ENCODE measurements at regions not wholly inside any gene's neighbourhood (a gene's known extent, or its start where the extent isn't known, plus 50 kb on each side); places are given as distances from the start of the nearest gene placed in this dataset.

DNA sequence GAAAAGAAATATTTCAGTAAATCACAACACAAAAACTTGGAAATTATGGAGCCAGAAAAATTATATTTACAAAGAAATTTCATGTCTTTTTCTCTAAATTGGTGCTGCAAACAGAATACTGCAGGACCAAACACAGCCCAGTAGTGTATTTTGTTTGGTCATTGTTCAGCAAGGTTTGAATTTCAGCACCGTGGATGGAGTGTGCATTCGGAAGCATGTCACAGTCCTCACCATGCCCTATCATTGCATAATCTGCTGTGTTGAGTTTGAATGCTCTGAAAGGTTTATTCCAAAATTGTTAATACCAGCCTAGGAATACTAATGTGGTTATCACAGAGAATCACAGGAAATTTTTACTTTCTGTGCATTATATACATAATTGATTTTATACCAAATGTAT lies 296.7 kb downstream of the METTL4 start:
- Histone ChIP-seq H2BK12ac (ENCODE audit: low read length in 2 of 2) (no peak overlapping the region), H3K4ac (ENCODE audit: low read depth in 1 of 2, low read length in 2 of 2) (no peak overlapping the region), H4K91ac (ENCODE audit: low read length) (no peak overlapping the region), H3K4me2 (ENCODE audit: low read length, poor library complexity, severe bottlenecking) (no peak overlapping the region), H3K27ac (ENCODE audit: low read length, poor library complexity, severe bottlenecking) (no peak overlapping the region), H3K9ac (ENCODE audit: low read length) (no peak overlapping the region), H3K4me3 (ENCODE audit: insufficient read depth in 1 of 2, low read depth in 1 of 2, low read length in 2 of 2) (no peak overlapping the region), H3K4me1 (ENCODE audit: control insufficient read depth, insufficient read depth, low read depth, low read length) (no peaks in the 10 kb centered on the region), H3K14ac (ENCODE audit: low read length in 2 of 2) (no peak overlapping the region), H2AFZ (ENCODE audit: low read depth, low read length) (no peak overlapping the region), H3K36me3 (ENCODE audit: control insufficient read depth in 1 of 2, insufficient read depth in 2 of 2, low read depth in 1 of 2, low read length in 2 of 2) (no peaks in the 10 kb centered on the region), H2BK120ac (ENCODE audit: low read depth, low read length) (no peak overlapping the region), H4K8ac (ENCODE audit: low read length) (no peak overlapping the region), H2AK5ac (ENCODE audit: low read length, severe bottlenecking) (no peak overlapping the region), H3K9me3 (ENCODE audit: control insufficient read depth, low read length) (no peaks in the 10 kb centered on the region), H2BK5ac (ENCODE audit: low read depth, low read length, poor library complexity, severe bottlenecking) (no peak overlapping the region), H3K23ac (ENCODE audit: low read length in 2 of 2) (no peak overlapping the region), H3K27me3 (ENCODE audit: control insufficient read depth in 1 of 2, insufficient read depth in 1 of 2, low read length in 2 of 2) (no peaks in the 10 kb centered on the region), H2BK15ac (ENCODE audit: low read depth, poor library complexity, severe bottlenecking) (no peak overlapping the region), H3K79me1 (replicated peaks; ENCODE audit: low read length, poor library complexity, severe bottlenecking) (no peaks in the 10 kb centered on the region), H3K18ac (ENCODE audit: low read depth in 1 of 2, low read length in 2 of 2) (no peak overlapping the region)
- WGBS, result 100% methylated on average over 1 of the region's 2 CpGs
- no peak for DNase-seq

DNA sequence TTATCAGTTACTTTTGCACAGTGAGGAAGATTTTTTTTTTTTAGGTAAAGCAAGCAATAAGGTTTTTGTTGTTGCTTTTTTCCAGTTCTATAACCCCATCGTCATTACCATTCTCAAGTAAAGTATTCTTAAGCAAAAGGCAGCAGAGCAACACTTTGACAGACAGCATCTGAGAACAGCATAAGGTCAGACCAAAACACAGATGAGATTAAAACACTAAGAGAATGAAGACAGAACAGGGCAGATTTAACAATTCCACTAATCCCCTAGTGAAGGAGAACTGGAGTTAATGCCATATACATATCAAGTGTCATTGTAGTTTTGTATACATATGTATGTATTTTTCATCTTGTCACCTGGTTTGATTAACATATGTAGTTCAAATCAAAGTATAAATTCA lies 290.2 kb downstream of the METTL4 start:
- H3K36me3 ChIP-seq (ENCODE audit: control insufficient read depth in 1 of 2, insufficient read depth in 2 of 2, low read depth in 1 of 2, low read length in 2 of 2), result no peaks in the 10 kb centered on the region
- no peak overlapping the region for H3K4me2 ChIP-seq (ENCODE audit: low read length, poor library complexity, severe bottlenecking)
- H3K27me3 ChIP-seq (ENCODE audit: control insufficient read depth in 1 of 2, insufficient read depth in 1 of 2, low read length in 2 of 2), result no peaks in the 10 kb centered on the region
- H3K14ac ChIP-seq (ENCODE audit: low read length in 2 of 2), result no peak overlapping the region
- no peak overlapping the region for H2AK5ac ChIP-seq (ENCODE audit: low read length, severe bottlenecking)
- no peak overlapping the region for H3K4me3 ChIP-seq (ENCODE audit: insufficient read depth in 1 of 2, low read depth in 1 of 2, low read length in 2 of 2)
- H3K9ac ChIP-seq (ENCODE audit: low read length), result no peak overlapping the region
- no peak overlapping the region for H2BK5ac ChIP-seq (ENCODE audit: low read depth, low read length, poor library complexity, severe bottlenecking)
- H3K4me1 ChIP-seq (ENCODE audit: control insufficient read depth, insufficient read depth, low read depth, low read length), result no peaks in the 10 kb centered on the region
- no peak overlapping the region for H3K27ac ChIP-seq (ENCODE audit: low read length, poor library complexity, severe bottlenecking)
- H3K9me3 ChIP-seq (ENCODE audit: control insufficient read depth, low read length), result no peaks in the 10 kb centered on the region
- H2BK15ac ChIP-seq (ENCODE audit: low read depth, poor library complexity, severe bottlenecking), result no peak overlapping the region
- H2BK12ac ChIP-seq (ENCODE audit: low read length in 2 of 2), result no peak overlapping the region
- no peak overlapping the region for H2AFZ ChIP-seq (ENCODE audit: low read depth, low read length)
- no peak overlapping the region for H2BK120ac ChIP-seq (ENCODE audit: low read depth, low read length)
- no peak for DNase-seq
- H4K91ac ChIP-seq (ENCODE audit: low read length), result no peak overlapping the region
- H3K18ac ChIP-seq (ENCODE audit: low read depth in 1 of 2, low read length in 2 of 2), result no peak overlapping the region
- no peaks in the 10 kb centered on the region for H3K79me1 ChIP-seq (replicated peaks; ENCODE audit: low read length, poor library complexity, severe bottlenecking)
- WGBS, result 56% methylated on average over 1 of the region's 1 CpG
- no peak overlapping the region for H3K23ac ChIP-seq (ENCODE audit: low read length in 2 of 2)
- no peak overlapping the region for H4K8ac ChIP-seq (ENCODE audit: low read length)
- H3K4ac ChIP-seq (ENCODE audit: low read depth in 1 of 2, low read length in 2 of 2), result no peak overlapping the region

DNA sequence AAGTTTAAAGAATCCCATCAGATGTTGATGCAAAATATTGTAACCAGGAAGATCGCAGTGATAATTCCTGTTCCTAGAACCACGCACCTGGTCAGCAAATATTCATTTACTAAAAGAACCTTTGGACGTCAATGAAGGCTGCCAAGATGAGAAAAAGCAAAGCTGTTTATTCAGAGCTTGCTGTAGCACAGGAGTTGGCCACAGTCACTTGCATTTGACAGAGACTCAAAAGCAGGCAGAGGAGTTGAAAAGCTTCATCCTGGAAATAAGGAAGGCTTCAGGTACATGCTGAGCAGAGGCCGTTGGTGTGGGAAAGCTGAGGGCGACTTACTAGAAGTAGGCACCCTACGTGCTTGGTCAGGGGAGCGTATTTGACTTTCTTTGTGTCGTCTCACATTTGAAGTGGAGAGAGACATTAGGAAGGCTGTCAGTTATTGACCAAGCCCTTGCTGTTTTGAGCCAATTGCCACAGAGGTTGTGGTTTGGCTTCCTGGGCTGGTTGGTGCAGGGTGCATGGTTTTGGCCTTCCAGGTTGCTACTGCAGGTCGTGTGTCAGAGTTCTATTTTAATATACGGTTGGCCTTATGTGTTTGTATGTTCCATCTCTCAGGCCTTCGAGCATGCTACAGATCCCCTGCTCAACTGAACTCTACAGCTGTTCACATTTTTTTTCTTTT lies 289.6 kb downstream of the METTL4 start:
- Histone ChIP-seq H3K27ac (ENCODE audit: low read length, poor library complexity, severe bottlenecking) (no peak overlapping the region), H3K4me3 (ENCODE audit: insufficient read depth in 1 of 2, low read depth in 1 of 2, low read length in 2 of 2) (no peak overlapping the region), H3K27me3 (ENCODE audit: control insufficient read depth in 1 of 2, insufficient read depth in 1 of 2, low read length in 2 of 2) (no peaks in the 10 kb centered on the region), H3K18ac (ENCODE audit: low read depth in 1 of 2, low read length in 2 of 2) (no peak overlapping the region), H2BK12ac (ENCODE audit: low read length in 2 of 2) (no peak overlapping the region), H4K91ac (ENCODE audit: low read length) (no peak overlapping the region), H3K4ac (ENCODE audit: low read depth in 1 of 2, low read length in 2 of 2) (no peak overlapping the region), H3K4me2 (ENCODE audit: low read length, poor library complexity, severe bottlenecking) (no peak overlapping the region), H3K36me3 (ENCODE audit: control insufficient read depth in 1 of 2, insufficient read depth in 2 of 2, low read depth in 1 of 2, low read length in 2 of 2) (no peaks in the 10 kb centered on the region), H4K8ac (ENCODE audit: low read length) (no peak overlapping the region), H3K79me1 (replicated peaks; ENCODE audit: low read length, poor library complexity, severe bottlenecking) (no peaks in the 10 kb centered on the region), H2BK5ac (ENCODE audit: low read depth, low read length, poor library complexity, severe bottlenecking) (no peak overlapping the region), H2BK15ac (ENCODE audit: low read depth, poor library complexity, severe bottlenecking) (no peak overlapping the region), H2BK120ac (ENCODE audit: low read depth, low read length) (no peak overlapping the region), H2AK5ac (ENCODE audit: low read length, severe bottlenecking) (no peak overlapping the region), H3K23ac (ENCODE audit: low read length in 2 of 2) (no peak overlapping the region), H3K9me3 (ENCODE audit: control insufficient read depth, low read length) (no peaks in the 10 kb centered on the region), H2AFZ (ENCODE audit: low read depth, low read length) (no peak overlapping the region), H3K9ac (ENCODE audit: low read length) (no peak overlapping the region), H3K14ac (ENCODE audit: low read length in 2 of 2) (no peak overlapping the region), H3K4me1 (ENCODE audit: control insufficient read depth, insufficient read depth, low read depth, low read length) (no peaks in the 10 kb centered on the region)
- WGBS, result 76% methylated on average over 11 of the region's 11 CpGs
- no peak for DNase-seq

DNA sequence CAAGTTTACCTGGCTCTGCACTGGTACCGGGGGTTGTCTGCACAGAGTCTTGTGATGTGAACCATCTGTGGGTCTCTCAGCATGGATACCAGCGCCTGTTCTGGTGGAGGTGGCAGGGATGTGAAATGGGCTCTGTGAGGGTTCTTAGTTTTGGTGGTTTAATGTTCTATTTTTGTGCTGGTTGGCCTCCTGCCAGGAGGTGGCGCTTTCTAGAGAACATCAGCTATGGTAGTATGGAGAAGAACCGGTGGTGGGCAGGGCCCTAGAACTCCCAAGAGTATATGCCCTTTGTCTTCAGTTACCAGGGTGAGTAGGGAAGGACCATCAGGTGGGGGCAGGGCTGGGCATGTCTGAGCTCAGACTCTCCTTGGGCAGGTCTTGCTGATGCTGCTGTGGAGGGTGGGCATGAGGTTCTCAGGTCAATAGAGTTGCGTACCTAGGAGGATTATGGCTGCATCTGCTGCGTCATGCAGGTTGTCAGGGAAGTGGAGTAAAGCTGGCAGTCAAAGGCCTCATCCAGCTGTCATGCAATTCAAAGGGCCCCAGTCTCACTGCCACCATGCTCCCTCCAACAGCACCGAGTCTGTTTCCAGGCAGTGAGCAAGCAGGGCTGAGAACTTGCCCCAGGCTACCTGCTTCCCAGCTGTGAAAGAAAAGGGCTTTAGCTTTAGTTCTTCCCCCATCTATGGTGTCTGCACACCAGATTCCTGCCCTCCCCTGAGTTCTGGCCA lies 278.0 kb downstream of the METTL4 start:
- H2BK120ac ChIP-seq (ENCODE audit: low read depth, low read length), result no peak overlapping the region
- no peak overlapping the region for H2AFZ ChIP-seq (ENCODE audit: low read depth, low read length)
- no peaks in the 10 kb centered on the region for H3K27me3 ChIP-seq (ENCODE audit: control insufficient read depth in 1 of 2, insufficient read depth in 1 of 2, low read length in 2 of 2)
- H2BK5ac ChIP-seq (ENCODE audit: low read depth, low read length, poor library complexity, severe bottlenecking), result no peak overlapping the region
- no peak overlapping the region for H3K18ac ChIP-seq (ENCODE audit: low read depth in 1 of 2, low read length in 2 of 2)
- no peak overlapping the region for H3K4me2 ChIP-seq (ENCODE audit: low read length, poor library complexity, severe bottlenecking)
- no peak for DNase-seq
- no peak overlapping the region for H3K27ac ChIP-seq (ENCODE audit: low read length, poor library complexity, severe bottlenecking)
- no peak overlapping the region for H2BK15ac ChIP-seq (ENCODE audit: low read depth, poor library complexity, severe bottlenecking)
- no peak overlapping the region for H3K4ac ChIP-seq (ENCODE audit: low read depth in 1 of 2, low read length in 2 of 2)
- H3K9me3 ChIP-seq (ENCODE audit: control insufficient read depth, low read length), result no peaks in the 10 kb centered on the region
- H3K79me1 ChIP-seq (replicated peaks; ENCODE audit: low read length, poor library complexity, severe bottlenecking), result no peaks in the 10 kb centered on the region
- H3K14ac ChIP-seq (ENCODE audit: low read length in 2 of 2), result no peak overlapping the region
- H3K9ac ChIP-seq (ENCODE audit: low read length), result no peak overlapping the region
- 74% methylated on average over 7 of the region's 7 CpGs for WGBS
- H2AK5ac ChIP-seq (ENCODE audit: low read length, severe bottlenecking), result no peak overlapping the region
- no peaks in the 10 kb centered on the region for H3K4me1 ChIP-seq (ENCODE audit: control insufficient read depth, insufficient read depth, low read depth, low read length)
- H2BK12ac ChIP-seq (ENCODE audit: low read length in 2 of 2), result no peak overlapping the region
- H3K4me3 ChIP-seq (ENCODE audit: insufficient read depth in 1 of 2, low read depth in 1 of 2, low read length in 2 of 2), result no peak overlapping the region
- no peak overlapping the region for H3K23ac ChIP-seq (ENCODE audit: low read length in 2 of 2)
- H4K91ac ChIP-seq (ENCODE audit: low read length), result no peak overlapping the region
- H4K8ac ChIP-seq (ENCODE audit: low read length), result no peak overlapping the region
- H3K36me3 ChIP-seq (ENCODE audit: control insufficient read depth in 1 of 2, insufficient read depth in 2 of 2, low read depth in 1 of 2, low read length in 2 of 2), result no peaks in the 10 kb centered on the region
